Stimulated activated CD4-positive, alpha-beta T cell treated with anti-CD3 and anti-CD28 coated beads, TNF-alpha, amount 100 ng/mL, for 24 hours (primary cell): ENCODE measurements at regions not wholly inside any gene's neighbourhood (a gene's known extent, or its start where the extent isn't known, plus 50 kb on each side); places are given as distances from the start of the nearest gene placed in this dataset.

Experiments
- DNase-seq, 3 experiments: peaks; one replicate each; pipeline ENCODE4 v3.0.0-alpha.2; 2020; ENCODE audit warnings: low read depth in 3 of 3

DNA sequence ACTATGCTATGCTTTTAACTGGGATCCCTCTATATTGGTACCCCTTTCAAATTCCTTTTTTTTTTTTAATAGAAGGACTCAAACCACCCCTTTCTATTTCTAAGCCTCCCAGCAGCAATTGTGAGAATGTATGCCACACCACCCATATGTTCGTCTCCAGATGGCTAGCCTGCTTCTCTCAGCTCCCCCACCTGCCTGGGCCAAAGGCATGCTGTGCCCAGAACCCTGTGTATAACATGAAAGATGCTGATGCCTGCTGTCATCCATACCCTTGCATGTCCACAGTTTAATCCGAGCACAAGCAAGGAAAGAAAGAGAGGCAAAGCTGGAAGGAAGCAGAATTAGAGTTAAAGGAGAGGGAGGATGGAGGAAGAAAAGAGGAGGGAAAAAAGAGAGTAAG, 159.5 kb upstream of the CNTN6 start:
- no peak for DNase-seq

DNA sequence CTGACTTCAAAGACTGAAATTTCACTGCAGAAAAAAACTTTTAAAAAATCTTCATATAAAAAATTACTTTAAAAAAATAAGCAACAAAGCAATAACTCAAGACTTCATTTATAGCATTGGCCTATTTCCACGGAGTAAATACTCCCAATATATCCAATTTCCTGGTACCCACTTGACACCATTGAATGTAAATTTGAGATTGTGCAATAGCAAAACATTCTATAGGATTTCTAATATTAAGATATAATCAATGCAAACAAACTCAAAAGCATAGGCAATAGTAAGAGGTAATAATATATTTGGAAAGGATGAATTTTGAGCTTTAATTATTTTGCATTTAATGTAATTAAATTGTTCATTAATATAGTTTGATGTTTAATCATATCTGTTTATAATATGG, 148.0 kb upstream of the CNTN6 start:
- DNase-seq: no peak

DNA sequence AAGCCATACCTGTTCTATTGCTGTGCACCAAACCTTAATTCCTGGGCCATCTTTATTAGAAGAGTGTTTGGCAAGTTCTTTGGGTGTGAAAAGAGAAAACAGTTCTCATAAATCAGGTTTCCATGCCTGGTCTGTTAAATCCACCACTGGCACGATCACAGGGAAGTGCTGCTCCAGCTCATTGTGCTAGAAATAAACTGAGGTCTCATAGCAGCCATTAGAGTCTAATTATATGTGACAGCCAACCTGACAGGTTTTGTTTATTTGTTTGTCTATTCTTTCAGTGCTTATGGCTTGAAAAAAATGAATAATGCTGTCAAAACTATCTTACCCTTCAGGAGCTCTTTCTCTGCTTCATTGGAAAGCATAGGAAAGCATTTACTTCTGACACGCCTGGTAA, 147.1 kb upstream of the CNTN6 start:
- no peak for DNase-seq

- DNase-seq: no peak
Measured at GRCh38 chr3:952906-953305, 139.9 kb upstream of the CNTN6 start.

DNA sequence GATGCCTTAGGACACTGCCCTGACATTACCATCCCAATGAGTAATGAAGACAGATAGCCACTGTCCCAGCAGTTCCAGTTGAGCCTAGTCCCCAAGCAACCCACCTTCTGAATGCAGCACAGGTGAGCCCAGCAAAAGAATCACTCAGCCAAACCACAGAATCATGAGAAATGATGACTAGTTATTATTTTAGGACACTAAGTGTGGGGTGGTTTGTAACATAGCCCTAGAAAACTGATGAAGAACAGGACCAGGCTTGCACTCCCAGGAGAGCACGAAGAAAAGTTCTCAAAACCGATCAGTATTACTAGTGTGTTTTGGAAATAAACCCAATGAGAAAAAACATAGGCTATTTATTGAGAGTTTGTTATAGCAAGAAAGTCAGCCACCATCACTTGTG, 129.6 kb upstream of the CNTN6 start:
- DNase-seq: no peak

- no peak for DNase-seq
Measured at GRCh38 chr3:963755-964154, 129.1 kb upstream of the CNTN6 start.

GRCh38 chr3:965826-966225, 127.0 kb upstream of the CNTN6 start:
- no peak for DNase-seq

DNA sequence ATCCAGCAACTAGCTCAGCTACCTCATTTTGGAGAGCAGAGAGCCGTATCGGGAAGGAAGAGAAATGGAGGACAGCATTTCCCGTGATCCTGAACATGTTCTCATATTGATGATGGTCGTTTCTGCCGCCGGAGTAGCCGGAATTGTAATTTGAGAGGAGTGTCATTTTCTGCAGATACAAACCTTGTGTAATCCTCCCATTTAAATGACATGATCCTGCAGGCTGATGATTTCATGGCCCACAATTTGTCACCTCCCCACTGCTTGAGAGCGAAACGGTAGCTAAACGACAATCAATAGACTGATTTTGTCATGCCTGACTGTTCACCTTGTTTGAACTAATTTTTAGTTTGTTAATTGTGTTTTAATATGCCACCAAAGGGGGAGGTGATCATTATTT, 126.5 kb upstream of the CNTN6 start:
- DNase-seq: no peak

DNA sequence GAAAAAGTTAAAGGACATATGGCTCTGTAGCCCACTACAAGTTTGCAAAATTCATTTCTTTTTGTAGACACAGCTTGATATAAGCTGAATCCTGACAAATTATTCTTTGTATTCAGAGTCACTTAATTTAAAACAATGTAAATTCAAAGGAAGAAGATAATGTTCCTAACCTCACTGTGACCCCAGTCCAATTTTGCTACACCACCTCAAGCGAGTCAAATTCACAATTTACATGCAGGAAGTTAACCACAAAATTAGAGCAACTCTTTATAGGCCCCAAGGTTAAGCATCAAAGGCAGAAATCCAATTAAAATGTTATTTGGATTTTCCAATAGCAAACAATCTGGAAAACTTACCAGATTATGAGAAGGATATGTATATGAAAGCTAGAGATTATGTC, 119.5 kb upstream of the CNTN6 start:
- no peak for DNase-seq

DNA sequence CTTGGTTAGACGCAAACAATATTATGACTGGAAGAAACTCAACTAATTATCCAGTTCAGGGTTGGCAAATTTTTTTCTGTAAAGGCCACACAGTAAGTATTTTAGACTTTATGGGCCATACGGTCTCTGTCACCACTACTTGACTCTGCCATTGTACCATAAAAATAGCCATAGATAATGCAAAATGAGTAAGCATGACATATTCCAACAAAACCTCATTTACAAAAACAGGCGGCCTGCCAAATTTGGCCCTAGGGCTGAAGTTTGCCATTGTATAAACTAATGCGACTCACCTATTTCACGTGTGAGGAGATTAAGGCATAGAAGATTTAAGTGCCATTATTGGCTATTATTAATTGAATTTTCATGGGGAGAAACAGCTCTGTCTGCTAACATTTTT, 116.8 kb upstream of the CNTN6 start:
- DNase-seq: no peak

- no peak for DNase-seq
Measured at GRCh38 chr3:981156-981555, 111.7 kb upstream of the CNTN6 start.

GRCh38 chr3:988785-989184, 104.0 kb upstream of the CNTN6 start:
- DNase-seq: no peak

GRCh38 chr3:992871-993270, 100.0 kb upstream of the CNTN6 start:
- DNase-seq: no peak

GRCh38 chr3:1002010-1002409, 90.8 kb upstream of the CNTN6 start:
- DNase-seq: no peak

GRCh38 chr3:1007866-1008265, 85.0 kb upstream of the CNTN6 start:
- DNase-seq: no peak

GRCh38 chr3:1010228-1010627, 82.6 kb upstream of the CNTN6 start:
- no peak for DNase-seq

DNA sequence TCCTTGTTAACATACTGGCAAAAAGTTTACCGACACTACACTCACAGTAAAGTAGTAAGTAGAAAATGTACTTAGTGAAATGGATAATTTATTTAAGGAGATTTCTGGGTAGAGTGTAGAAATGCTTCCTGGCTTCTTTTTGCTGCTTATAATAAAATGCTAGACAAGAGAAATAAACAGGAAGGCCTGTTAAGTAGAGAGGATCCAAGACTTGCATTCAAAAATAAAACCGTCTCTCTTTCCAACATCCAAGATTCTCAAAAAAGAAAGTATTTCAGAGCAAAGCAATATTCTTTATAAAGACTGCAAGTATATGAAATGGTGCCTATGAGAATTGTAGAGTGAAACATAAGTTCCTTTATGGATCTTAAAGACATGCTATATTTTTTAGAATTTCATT, 77.0 kb upstream of the CNTN6 start:
- DNase-seq: no peak

DNA sequence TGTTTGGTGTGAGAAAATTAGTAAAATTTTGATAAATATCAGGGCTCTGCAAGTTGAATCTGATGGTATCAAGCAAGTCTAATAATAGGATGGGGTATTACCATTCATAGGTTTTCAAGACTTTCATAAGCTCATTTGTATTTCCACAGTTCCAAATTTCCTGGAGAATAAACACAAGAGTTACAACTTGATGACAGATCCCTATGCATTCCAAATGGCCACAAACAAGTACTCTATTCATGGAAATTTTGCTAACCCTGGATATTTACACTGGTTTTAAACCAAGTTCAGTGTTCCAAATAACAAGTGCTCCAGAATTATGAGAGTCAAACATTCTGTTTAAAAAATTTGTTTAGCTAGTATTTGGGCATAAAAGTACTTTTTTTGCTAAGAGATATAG, 75.0 kb upstream of the CNTN6 start:
- no peak for DNase-seq

DNA sequence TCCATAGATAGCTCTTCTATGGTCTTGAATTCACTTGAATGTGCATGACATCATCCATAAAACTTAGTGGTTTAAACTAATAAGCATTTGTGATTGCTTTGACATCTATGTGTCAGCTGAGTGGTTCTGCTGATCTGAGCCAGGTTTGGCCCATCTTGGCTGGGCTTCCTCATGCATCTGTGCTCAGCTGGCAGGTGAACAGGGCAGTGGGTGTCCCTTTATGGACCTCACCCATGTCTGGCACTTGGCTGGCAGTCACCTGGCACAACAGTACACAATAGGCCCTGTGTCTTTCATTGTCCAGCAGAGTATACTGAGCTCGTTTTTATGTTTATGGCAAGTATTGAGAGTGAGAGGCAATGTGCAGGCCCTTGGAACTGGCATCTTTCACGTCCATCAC, 73.7 kb upstream of the CNTN6 start:
- DNase-seq: no peak

- DNase-seq: no peak
Measured at GRCh38 chr3:1026395-1026794, 66.4 kb upstream of the CNTN6 start.

DNA sequence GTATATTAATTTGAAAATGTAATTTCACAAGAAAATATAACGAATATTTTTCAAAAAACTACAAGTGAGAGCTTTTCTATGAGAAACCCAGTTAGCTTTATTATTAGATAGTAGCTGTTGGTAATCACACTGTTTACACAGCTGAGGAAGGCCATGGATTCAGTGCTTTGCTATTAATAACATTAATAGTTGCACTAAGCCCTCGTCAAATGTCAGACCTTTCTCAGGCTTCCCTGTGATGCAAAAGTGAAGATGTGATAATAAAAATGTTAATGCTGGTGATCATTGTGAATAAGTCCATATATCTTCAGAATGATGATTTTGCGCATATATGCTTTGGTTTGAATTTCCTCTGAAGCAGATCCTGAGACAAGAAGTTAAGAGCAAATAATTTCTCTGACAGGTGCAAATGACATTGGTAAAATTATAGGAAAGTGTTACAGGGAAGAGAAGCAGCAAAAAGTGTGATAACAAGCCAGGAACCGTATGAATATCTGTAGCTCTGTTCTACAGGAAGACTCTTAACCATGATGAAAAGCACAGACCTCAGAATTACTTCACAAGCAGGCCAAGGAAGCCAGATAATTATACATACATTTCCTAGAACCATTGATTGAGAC, 56.5 kb upstream of the CNTN6 start:
- DNase-seq: no peak

DNA sequence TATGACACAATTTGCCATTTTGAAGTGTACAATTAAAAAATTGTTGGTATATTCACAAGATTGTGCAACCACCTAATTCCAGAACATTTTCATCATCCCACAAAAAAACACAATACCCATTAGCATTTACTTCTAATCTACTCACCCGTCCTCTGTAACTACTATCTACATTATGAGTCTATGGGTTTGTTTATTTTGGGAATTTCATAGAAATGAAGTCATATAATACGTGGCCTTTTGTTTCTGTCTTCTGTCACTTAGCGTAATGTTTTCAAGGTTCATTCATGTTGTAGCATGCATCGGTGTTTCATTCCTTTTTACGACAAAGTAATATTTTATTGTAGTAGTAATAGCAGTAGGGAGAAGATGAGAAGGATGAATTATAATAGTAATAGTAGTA, 55.2 kb upstream of the CNTN6 start:
- no peak for DNase-seq
